HG03045 (cell line): ENCODE measurements at regions not wholly inside any gene's neighbourhood (a gene's known extent, or its start where the extent isn't known, plus 50 kb on each side); places are given as distances from the start of the nearest gene placed in this dataset.
"Not testable (repeated sequence)": the region's sequence is repeated elsewhere in the genome, so short reads cannot be mapped to it uniquely, and the experiment has no call there.

Experiments used
- ATAC-seq: cut with Tn5 transposase; IDR thresholded peaks from one replicate; pipeline ENCODE4 v1.9.1; 2021; ENCODE audit warnings: mild to moderate bottlenecking, moderate library complexity; ENCODE audit not compliant: unreplicated experiment

GRCh38 chr12:41697161-41697560 lies 447.5 kb downstream of the GXYLT1 start:
- no peak for ATAC-seq

GRCh38 chr12:41684997-41685396 lies 459.7 kb downstream of the GXYLT1 start:
- ATAC-seq: no peak

GRCh38 chr12:41683513-41684240 lies 461.0 kb downstream of the GXYLT1 start:
- ATAC-seq: no peak

- ATAC-seq: no peak
Measured at GRCh38 chr12:41683023-41683422, 461.7 kb downstream of the GXYLT1 start.

- no peak for ATAC-seq
Measured at GRCh38 chr12:41681898-41682297, 462.8 kb downstream of the GXYLT1 start.

- no peak for ATAC-seq
Measured at GRCh38 chr12:41680155-41680554, 464.5 kb downstream of the GXYLT1 start.

GRCh38 chr12:41663598-41664265 lies 475.6 kb downstream of the PDZRN4 start:
- ATAC-seq: no peak

- ATAC-seq: no peak
Measured at GRCh38 chr12:41661141-41661765, 473.1 kb downstream of the PDZRN4 start.

GRCh38 chr12:41656454-41656853 lies 468.3 kb downstream of the PDZRN4 start:
- ATAC-seq: no peak

- no peak for ATAC-seq
Measured at GRCh38 chr12:41653386-41654326, 465.5 kb downstream of the PDZRN4 start.

GRCh38 chr12:41652981-41653380 lies 464.9 kb downstream of the PDZRN4 start:
- ATAC-seq: no peak

- no peak for ATAC-seq
Measured at GRCh38 chr12:41645624-41646023, 457.5 kb downstream of the PDZRN4 start.

GRCh38 chr12:41642808-41643207 lies 454.7 kb downstream of the PDZRN4 start:
- not testable (repeated sequence) for ATAC-seq

- no peak for ATAC-seq
Measured at GRCh38 chr12:41636653-41637052, 448.5 kb downstream of the PDZRN4 start.

GRCh38 chr12:41635626-41636364 lies 447.7 kb downstream of the PDZRN4 start:
- ATAC-seq: no peak

- ATAC-seq: no peak
Measured at GRCh38 chr12:41634091-41634490, 446.0 kb downstream of the PDZRN4 start.

- no peak for ATAC-seq
Measured at GRCh38 chr12:41629611-41630010, 441.5 kb downstream of the PDZRN4 start.

GRCh38 chr12:41627476-41627875 lies 439.4 kb downstream of the PDZRN4 start:
- ATAC-seq: no peak

GRCh38 chr12:41624571-41624970 lies 436.5 kb downstream of the PDZRN4 start:
- ATAC-seq: no peak
